Testis (tissue), 2 donors: ENCODE measurements at regions not wholly inside any gene's neighbourhood (a gene's known extent, or its start where the extent isn't known, plus 50 kb on each side); places are given as distances from the start of the nearest gene placed in this dataset.

ENCODE experiments used
- DNase-seq: peaks from one replicate; pipeline ENCODE4 v3.0.0-alpha.2; 2019
- H3K27ac ChIP-seq, 2 donors: fragments of 200-600 bp; sonication (generic); one replicate each; pipeline ENCODE4 v1.5.1; 2019
- H3K27me3 ChIP-seq: fragments of 200-600 bp; sonication (generic); one replicate; pipeline ENCODE4 v1.5.1; 2019
- H3K36me3 ChIP-seq: fragments of 200-600 bp; sonication (generic); one replicate; pipeline ENCODE4 v1.5.1; 2017; ENCODE audit warnings: low read depth; ENCODE audit errors: missing control alignments
- H3K4me1 ChIP-seq: fragments of 200-600 bp; sonication (generic); one replicate; pipeline ENCODE4 v1.5.1; 2019
- H3K4me3 ChIP-seq, 2 donors: fragments of 200-600 bp; sonication (generic); one replicate each; pipeline ENCODE4 v1.5.1; 2017 to 2019
- H3K9me3 ChIP-seq: fragments of 200-600 bp; sonication (generic); one replicate; pipeline ENCODE4 v1.5.1; 2017
- CTCF ChIP-seq, 3 experiments: fragments of 450-650 bp in 2 of 3; fragments of 200-600 bp in 1 of 3; sonication (generic) in 1 of 3; IDR thresholded peaks; one replicate each; pipeline ENCODE4 v1.5.1; 2016 to 2019; ENCODE audit warnings: antibody characterized with exemption in 3 of 3, mild to moderate bottlenecking in 2 of 3, moderate library complexity in 1 of 3
- POLR2A ChIP-seq: fragments of 450-650 bp; IDR thresholded peaks from one replicate; pipeline ENCODE4 v1.6.1; 2017; ENCODE audit warnings: antibody characterized with exemption, mild to moderate bottlenecking, moderate library complexity
- WGBS, 2 donors: methylation state at CpG; one replicate each; pipeline ENCODE4 v1.1.5; 2018; 5-methylcytosine and 5-hydroxymethylcytosine counted together
- intact Hi-C: fragments of 100-400 bp; cut with DNase I; formaldehyde crosslinking; loops from one replicate; pipeline ENCODE4 v1.15.1; 2023; ENCODE audit warnings: low total_unique reads

- 79 to 84% methylated on average over 1 of the region's 1 CpG for WGBS, 2 donors
- H3K4me3 ChIP-seq = no peak overlapping the region
- intact Hi-C loops = no loop called here
Measured at GRCh38 chr2:67216881-67217280, 180.3 kb upstream of the ETAA1 start.

DNA sequence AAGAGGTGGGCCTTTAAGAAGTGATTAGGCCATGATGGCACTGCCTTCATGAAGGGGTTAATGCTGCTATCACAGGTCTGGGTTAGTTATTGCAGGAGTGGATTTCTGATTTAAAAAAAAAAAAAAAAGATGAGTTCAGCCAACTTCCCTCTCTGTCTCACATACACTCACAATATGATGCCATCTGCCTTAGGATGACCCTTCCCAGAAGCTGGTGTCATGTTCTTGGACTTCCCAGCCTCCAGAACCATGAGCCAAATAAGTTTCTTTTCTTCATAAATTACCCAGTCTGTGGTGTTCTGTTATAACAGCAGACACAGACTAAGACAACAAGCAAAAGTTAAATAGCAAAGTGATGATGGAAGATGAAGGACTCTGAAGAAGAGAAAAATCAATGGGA, 179.7 kb upstream of the ETAA1 start:
- H3K4me1 ChIP-seq = no peaks in the 10 kb centered on the region
- intact Hi-C loops = no loop called here
- no peaks in the 10 kb centered on the region for H3K9me3 ChIP-seq
- no peaks in the 10 kb centered on the region for H3K27me3 ChIP-seq
- TF ChIP-seq CTCF (IDR thresholded peaks at IDR 0.05) = no peak
- H3K36me3 ChIP-seq = no peaks in the 10 kb centered on the region
- H3K4me3 ChIP-seq = no peak overlapping the region
- H3K27ac ChIP-seq = no peak overlapping the region
- DNase-seq = no peak

More at GRCh38 chr2:67216881-67217280, 180.3 kb upstream of the ETAA1 start:
- no peak for DNase-seq
- H3K27ac ChIP-seq = no peak overlapping the region
- TF ChIP-seq POLR2A (no peak), CTCF (IDR thresholded peaks at IDR 0.05) (no peak)
- no peaks in the 10 kb centered on the region for H3K36me3 ChIP-seq
- H3K27me3 ChIP-seq = no peaks in the 10 kb centered on the region
- no peaks in the 10 kb centered on the region for H3K4me1 ChIP-seq
- no peaks in the 10 kb centered on the region for H3K9me3 ChIP-seq

DNA sequence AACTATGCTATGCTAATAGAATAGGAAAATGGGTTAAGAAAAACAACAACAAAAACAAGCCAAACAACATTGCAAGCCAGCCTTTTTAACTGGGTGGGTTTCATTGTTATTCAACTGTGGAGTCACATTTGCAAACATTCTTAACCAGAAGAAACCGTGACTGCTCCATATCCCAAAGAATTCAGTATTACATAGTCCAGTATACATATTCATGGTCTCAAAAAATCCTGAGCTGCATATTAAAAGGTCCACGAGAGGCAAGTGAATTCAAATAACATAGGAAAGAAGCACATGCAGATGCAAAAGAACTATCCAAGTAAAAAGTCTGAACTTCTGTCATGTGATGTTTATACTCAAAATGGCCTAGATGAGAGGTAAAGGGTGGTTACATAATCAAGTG, 179.1 kb upstream of the ETAA1 start:
- TF ChIP-seq POLR2A = no peak
- no peak for TF ChIP-seq CTCF (IDR thresholded peaks at IDR 0.05)
- no peak overlapping the region for H3K27ac ChIP-seq
- 86 to 94% methylated on average over 2 of the region's 2 CpGs for WGBS, 2 donors
- H3K36me3 ChIP-seq = no peaks in the 10 kb centered on the region
- no peaks in the 10 kb centered on the region for H3K9me3 ChIP-seq
- no peaks in the 10 kb centered on the region for H3K27me3 ChIP-seq
- DNase-seq = no peak
- no peak overlapping the region for H3K4me3 ChIP-seq
- H3K4me1 ChIP-seq = no peaks in the 10 kb centered on the region
- intact Hi-C loops = no loop called here

DNA sequence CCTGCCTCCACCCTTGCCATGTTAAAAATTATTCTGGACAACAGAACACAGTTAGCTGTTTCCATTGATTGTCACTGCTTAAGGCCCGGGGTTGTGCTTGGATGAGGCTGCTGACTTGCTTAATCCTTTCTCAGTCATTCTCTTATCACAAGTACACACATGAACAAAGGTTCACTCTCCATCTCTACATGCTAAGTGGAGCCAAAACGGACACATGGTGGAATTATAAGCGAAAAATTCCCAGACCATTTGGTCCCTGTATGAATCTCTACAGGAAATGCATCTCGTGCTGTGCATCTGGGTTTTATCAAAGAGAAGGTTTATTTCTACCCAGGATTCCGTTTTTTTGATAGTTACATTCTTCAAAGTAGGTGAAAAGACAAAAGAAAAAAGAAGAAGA, 177.5 kb upstream of the ETAA1 start:
- DNase-seq = no peak
- Histone ChIP-seq H3K4me1 (no peaks in the 10 kb centered on the region), H3K36me3 (no peaks in the 10 kb centered on the region), H3K27ac (no peak overlapping the region), H3K4me3 (no peak overlapping the region), H3K9me3 (no peaks in the 10 kb centered on the region), H3K27me3 (no peaks in the 10 kb centered on the region)
- intact Hi-C loops = no loop called here
- 70 to 71% methylated on average over 5 of the region's 5 CpGs for WGBS, 2 donors
- TF ChIP-seq CTCF (IDR thresholded peaks at IDR 0.05) (no peak), POLR2A (no peak)

DNA sequence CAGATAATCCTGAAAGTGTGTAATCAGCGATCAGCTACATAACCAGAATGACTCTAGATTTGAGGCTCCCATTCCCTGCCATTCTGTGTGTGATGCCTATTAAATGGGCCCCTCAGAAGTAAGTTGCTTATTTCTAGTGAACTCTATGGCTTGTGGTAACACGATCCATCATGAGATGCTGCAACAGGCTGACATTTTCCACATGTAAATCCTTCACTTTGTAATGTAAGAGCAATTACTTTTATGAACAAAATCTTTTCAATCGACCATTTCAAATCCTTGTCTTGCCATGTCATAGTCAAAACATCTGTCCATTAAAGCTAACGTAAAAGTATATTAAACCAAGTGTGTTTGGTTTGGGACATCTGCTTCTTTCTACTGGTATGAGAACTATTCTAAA, 175.9 kb upstream of the ETAA1 start:
- Histone ChIP-seq H3K4me3 (no peak overlapping the region), H3K36me3 (no peaks in the 10 kb centered on the region), H3K9me3 (no peaks in the 10 kb centered on the region), H3K4me1 (no peaks in the 10 kb centered on the region), H3K27ac (no peak overlapping the region), H3K27me3 (no peaks in the 10 kb centered on the region)
- intact Hi-C loops = no loop called here
- 88 to 89% methylated on average over 4 of the region's 4 CpGs for WGBS, 2 donors
- no peak for TF ChIP-seq POLR2A
- no peak for TF ChIP-seq CTCF (IDR thresholded peaks at IDR 0.05)
- DNase-seq = no peak
